Suppressor macrophage treated with lipopolysaccharide for 4 hours (primary cell): ENCODE measurements at regions not wholly inside any gene's neighbourhood (a gene's known extent, or its start where the extent isn't known, plus 50 kb on each side); places are given as distances from the start of the nearest gene placed in this dataset.

Experiments used
- DNase-seq: peaks from one replicate; pipeline ENCODE4 v3.0.0-alpha.2; 2020

DNA sequence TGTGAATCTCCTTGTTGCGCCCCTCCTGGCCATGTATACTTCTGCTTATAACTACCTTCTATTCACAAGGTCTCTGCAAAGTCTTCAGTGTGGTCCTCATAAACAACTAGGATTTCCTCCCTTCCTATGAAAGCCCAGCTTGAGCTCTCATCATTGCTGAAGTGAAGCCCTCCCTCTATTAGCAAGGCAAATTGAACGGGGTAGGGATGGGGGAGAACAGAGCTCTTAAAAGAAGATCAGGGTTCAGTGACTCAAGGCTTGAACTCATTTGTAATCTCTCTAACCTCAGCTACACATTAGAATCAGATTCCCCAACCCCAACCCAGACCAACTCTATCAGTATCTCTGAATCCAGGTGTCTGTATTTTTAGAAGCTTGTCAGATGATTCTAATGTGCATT is 88.3 kb upstream of the ST8SIA2 start:
- no peak for DNase-seq

DNA sequence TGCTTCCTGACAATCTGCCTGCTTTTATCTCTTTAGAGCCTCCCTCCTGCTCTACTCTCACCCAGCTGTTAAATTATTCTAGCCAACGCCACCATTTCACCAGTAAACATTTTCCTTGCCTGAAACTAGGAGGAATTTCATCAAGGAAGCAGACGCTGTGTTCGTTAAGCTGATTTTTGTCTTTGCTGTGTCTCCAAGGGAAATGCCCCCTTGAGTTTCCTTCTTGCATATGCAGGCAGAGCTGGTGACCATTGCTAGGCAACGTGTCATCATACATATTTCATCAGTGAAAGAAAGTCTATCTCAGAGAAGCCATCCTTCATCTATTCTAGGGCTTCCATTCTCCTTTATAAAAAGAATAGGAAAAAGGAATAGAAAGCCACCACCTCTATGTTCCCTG is 87.0 kb upstream of the ST8SIA2 start:
- no peak for DNase-seq

DNA sequence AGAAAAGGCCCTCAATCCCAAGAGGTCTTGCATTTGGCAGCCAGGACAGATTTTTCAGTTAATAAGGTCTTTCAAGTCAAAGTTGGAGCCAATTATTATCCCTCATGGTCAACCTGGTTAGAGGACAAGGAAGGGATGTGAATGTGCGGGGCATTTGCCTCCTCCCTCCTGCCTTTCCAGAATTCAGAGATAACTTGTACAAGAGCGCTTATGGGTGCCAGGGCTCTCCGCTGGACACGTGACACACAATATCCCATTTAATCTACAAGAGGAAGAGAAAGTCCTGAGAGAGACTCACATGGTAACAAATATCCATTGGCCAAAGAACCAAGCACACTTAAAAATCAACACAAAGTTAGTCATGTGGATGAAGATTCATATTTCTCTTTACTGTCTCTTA is 78.5 kb upstream of the ST8SIA2 start:
- DNase-seq, result no peak

DNA sequence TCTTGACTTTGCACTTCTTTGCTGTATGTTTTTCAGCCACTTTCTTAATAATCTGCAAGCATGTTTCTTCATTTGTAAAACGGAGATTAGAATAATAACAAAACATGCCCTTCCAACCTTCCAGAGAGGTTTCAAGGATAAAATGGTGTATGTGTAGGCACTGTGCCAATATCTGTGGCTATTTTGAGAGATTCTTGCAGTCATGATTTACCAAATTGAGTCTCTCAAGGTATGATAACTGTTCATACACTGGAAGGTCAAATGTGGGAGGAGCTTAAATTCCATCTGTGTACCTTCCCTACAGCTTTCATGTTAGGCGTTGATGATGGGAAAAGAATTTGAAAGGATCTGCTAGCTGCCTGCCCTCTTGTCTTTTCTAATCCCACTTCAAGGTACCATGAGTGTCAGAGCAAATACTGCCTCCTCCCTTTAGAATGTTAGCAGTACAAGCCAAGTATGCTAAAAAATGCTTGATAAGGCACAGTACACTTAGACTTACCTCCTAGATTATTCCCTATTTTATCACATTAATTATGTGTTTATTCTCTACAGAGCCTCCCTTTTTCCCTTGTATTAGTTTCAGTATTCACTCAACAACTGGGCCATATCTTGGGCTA is 78.0 kb upstream of the ST8SIA2 start:
- no peak for DNase-seq

DNA sequence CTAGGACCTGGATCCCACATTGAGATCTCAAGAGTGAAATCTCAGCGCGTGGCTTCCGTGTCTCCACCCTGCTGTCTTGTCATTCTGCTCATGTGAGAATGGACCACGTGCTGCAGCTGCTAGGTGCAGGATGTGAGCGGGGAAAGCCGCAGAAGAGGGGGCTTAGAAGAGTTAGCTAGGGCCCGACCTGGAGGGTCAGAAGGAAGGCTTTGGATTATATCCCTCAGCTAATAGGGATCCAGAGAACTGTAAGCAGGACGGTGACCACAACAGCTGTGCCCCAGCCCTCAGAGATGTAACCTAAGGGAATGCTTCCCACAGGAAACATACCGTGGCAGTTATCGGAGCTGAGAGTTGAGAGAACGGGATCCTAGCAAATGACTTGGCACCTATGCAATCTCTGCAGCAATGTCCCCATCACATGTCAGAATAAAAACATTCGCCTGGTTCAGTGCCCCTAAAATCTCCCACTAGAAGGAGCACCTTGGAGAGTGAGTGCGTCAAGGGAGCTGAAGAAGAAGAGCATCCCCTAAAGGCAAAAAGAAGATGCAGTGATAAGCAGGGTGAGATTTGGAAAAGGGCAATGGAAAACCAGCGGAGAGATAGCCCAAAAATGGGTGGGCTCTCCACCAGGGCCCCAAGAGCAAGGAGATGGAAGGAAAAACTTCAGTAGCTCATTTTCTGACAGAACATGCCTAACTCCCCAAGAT is 76.9 kb upstream of the ST8SIA2 start:
- no peak for DNase-seq

DNA sequence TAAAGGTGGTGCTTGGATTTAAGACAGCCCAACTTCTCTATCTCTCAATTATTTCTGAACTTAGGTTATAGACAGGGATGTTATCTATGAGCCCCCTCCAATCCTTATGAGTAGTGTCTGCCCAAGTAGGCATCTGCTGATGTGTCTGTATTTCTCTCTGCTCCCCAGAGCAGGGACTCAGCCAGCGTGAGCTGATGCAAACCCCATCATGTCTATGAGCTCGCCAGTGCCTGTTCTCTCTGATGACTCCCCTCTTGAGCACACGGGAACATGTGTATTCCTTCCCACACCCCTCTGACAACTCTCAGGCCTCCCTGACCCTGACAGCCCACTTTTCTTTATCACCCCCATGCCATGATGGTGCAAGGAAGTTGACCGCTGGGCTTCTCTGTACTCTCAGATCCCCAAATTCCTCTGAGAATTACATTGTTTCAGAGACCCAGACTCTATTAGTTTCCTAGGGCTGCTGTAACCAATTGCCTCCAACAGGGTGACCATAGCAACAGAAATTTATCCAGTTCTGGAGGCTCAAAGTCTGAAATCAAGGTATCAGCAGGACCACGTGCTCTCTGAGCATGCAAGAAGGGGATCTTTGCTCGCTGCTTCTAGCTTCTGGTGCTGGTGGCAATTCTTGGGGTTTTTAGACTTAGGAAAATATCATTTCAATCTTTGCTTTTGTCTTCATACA is 73.5 kb upstream of the ST8SIA2 start:
- DNase-seq, result no peak

DNA sequence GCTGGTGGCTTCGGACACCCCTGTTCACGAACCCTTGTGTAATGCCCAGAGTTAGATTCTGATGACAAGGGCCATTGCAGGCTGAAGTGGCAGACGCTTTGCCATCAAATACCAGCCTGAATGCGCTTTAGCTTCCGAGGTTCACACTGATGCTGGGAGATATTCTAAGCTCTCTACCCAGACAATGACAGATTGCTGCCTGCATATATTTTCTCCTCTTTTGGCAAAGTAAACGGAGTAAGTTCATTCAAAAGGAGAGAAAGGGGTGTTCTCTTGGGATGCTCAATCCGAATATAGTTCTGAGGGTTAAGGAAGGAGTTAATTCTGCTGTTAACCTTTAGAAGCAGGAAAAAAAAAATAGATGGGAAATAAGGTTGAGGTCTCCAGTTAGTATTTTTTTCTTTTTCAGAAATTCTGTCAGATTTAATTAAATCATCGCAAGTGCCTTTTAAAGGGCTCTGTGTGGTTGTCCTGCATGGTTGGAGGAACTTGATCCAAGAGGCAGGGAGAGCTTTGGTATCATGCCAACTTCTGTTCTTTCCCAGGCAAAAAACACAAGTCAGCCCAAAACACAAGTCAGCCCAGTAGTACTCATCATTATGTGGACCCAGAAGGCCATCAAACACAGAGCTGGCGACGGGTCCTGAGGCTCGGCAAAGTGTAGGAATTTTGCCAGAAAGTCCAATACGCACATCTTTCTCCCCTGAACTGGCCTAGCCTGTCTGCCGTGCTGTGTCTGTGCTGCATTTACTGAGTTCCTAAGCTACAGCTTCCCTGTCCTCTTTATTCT is 70.9 kb upstream of the ST8SIA2 start:
- no peak for DNase-seq

DNA sequence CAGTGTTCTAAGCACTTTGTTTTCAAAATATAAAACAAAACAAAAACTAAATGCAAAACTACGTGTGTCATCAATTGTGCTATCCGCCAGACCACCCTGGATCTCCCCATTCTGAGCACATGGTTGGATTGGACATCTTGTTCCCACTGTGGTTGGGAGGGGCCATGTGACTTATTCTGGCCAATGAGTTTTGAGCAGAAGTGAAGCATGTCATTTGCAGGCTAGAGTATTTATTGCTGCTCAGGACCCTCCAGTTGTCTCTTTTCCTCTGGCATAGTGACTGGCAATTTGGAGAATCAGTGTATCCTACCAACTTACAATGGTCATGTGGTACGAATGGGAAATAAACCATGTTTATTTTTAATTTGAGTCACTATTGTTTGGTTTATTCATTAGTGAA is 70.2 kb upstream of the ST8SIA2 start:
- no peak for DNase-seq

DNA sequence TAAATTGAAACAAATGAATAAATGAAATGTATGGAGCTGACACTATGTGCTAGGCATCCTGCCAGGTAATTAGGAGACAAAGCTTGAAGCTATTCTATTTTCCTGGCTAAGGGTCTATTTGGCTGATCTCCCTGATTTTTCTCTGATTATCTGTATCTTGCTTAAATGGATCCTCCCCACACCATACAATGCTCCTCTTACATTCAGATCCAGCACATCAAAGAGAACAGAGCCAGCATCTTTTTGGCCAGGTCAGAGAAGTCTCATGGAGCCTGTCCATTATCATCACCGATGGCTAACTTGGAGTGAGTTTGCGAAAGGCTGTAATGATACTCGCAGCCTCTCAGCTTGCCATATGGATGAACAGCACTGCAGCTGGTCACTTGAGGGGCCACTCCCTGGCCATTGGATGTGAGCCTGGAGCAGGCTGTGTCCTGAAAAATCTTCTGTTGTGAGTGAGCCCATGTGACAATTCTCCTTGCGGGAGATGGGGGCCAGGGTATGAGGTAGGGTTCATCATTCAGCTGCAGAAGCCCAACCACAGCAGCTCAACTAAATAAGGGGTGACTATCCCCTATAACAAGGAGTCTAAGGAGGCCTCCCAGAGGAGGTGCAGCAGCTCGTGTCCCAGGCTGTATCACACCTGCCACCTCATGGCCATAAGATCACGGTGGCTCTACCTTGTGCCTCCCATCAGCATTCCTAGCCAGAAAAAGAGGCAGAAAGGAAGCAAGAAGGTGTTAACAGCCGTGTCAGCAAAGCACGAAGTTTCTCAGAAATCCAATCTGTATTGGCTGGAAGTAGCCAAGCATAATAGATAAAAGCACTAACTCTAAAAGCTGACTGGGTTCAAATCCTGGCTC is 69.3 kb upstream of the ST8SIA2 start:
- DNase-seq, result no peak

DNA sequence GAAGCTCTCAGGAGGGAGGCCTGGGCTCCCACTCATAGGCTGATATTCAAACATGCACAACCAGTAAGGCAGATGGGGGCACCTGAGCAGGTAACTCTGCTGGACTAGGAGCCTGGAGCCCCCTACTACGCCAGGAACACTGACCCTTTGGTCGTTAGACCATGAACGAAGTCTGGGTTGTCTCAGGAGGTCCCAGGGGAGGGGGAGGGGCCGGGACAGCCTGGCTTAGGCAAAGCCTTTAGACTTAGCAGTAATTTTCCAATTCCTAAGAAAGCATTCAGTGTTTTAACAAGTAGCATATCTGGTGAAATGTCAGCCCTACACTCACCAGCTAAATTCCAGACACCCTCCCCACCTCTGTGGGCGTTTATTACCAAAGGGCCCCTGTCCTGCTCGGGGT is 67.4 kb upstream of the ST8SIA2 start:
- DNase-seq, result no peak

DNA sequence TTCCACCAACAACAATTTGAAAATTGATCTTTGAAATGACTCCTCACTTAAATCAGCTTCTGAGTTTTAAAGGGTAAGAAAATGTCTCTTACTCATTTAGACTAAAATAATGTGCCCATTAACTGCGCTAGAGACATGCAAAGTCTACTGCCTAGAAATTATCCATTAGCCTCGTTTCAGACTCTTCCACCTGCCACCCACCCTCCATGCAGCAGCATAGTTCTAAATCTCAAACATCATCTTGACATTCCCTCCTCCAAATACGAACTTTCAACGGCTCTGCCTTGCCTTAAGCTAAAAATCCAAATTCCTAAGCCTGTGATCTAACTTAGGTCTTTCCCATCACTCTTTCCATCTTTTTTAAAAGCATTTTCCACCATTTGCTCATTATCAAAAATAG is 66.6 kb upstream of the ST8SIA2 start:
- no peak for DNase-seq

DNA sequence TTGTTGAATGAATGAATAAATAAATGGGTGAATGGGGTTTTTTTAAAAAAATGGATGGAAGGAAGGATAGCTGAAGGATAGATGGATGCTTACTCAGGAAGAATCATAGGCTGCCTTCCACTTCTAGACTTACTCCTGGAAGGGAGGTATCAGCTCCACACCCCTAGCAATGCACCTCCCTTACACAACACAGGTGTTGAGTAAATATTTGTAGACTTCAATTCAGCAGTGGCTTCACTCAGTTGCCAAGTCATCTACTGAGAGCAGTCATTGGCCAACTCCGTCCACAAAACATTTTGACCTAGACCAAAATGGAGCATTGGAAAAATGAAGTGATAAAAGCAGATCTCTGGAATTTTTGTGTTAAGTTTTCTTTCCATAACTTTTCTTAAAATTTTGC is 65.5 kb upstream of the ST8SIA2 start:
- no peak for DNase-seq

DNA sequence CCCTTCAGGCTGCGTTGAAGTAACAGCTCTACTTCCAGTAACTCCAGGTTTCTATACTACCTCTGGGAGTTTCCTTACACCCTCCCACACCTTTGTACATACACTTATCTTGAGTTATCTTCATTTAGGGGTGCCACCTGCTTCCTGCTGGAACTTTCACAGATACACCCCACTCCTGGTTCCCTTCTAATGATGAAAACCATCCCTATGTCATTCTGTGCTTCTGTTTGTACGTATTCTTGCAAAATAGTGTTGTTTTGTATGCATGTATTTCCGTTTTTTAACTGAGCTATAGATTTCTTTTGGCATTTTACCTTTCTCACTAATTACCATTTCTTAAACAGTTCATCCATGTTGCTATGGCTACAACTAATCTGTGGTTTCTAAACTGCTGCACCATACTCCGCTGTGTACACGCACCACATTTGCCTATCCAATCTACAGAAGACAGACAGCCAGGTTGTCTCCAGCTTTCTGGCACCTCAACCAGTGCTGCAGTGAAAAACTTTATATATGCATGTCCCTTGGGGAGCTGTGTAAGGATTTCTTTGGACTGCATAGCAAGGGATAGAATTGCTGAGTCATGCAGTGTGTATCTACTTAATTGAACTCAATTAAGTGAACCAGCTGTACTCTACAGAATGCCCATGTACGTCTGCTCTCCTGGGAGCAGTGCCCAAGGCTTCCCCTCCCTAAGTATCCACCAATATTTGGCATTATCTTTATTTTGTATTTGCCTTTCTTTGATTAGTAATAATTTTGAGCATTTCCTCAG is 61.4 kb upstream of the ST8SIA2 start:
- DNase-seq, result no peak

DNA sequence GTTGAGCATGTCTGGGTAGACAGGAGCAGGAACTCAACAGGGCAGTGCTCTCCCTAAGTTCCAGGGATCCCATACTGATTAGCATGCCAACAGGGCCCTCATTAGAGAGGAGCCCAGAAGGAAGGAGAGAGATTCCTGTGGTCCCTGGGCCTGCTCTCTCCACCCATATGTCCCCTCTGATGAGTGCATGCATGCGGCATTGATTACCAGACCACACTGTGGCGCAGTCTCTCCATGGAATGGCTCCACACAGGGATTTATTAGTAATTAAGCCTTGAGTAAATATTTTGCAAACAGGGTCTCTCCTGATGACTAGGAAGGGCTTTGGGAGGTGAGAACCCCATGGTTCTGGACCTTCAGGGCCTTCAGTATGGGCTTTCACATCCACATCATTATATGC is 60.0 kb upstream of the ST8SIA2 start:
- no peak for DNase-seq

DNA sequence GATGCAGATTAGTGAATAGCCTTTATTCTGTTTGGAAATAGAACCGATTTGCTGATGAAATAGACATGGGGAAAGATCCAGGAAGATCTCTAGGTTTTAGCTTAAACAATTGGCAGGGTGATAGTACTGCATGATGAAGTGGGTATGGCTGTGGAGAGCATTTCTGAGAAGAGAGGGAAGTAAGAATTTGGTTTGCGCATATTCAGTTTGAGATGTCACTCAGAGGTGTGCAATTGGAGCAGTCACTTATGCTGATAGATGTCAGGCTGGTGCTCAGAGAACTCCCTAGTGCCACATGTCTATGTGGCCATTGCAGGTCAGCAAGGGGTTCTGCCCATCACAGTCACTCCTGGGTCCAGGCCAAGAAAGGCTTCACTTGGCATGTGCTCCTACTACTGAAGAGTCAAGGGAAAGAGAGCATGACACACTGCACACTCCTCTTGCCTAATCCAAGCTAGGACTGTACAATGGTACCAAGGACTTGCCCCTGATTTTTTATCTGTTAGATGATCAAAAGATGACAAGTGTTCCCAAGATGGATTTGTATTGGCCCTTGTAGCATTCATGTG is 57.2 kb upstream of the ST8SIA2 start:
- no peak for DNase-seq

DNA sequence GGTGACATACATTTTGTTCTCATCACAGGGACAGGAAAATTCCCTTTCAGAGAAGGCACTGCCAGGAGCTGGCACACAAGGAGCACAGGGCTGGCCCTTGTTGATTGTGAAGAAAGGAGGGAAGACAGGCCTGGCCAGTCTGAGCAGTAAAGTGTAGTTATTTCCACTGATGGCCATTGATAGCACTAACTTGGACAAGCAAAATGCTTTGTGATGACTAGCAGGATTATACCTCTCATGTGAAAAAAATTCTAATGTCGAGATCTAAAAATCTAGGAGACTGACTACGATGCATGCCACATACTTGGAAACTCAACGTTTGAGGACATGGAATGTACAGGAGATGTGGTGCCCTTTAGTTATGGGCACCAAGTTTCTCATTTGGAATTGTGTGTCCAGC is 54.3 kb upstream of the ST8SIA2 start:
- DNase-seq, result no peak
